Neural progenitor cell (in vitro differentiated cells): ENCODE measurements at regions not wholly inside any gene's neighbourhood (a gene's known extent, or its start where the extent isn't known, plus 50 kb on each side); places are given as distances from the start of the nearest gene placed in this dataset.

Source experiments
- CTCF ChIP-seq: fragments of 200-600 bp; sonication (generic); IDR thresholded peaks from 2 replicates; pipeline ENCODE4 v1.5.1; 2017; ENCODE audit warnings: antibody characterized with exemption, mild to moderate bottlenecking
- EZH2 ChIP-seq: fragments of 200-600 bp; sonication (generic); IDR thresholded peaks from 2 replicates; pipeline ENCODE4 v1.6.1; 2017; ENCODE audit warnings: antibody characterized with exemption, mild to moderate bottlenecking, moderate library complexity

- TF ChIP-seq CTCF (no peak), EZH2 (no peak)
Observed at GRCh38 chr5:89981878-89982773, 427.4 kb downstream of the CETN3 start.
